ENCODE measurements at regions not wholly inside any gene's neighbourhood (a gene's known extent, or its start where the extent isn't known, plus 50 kb on each side); places are given as distances from the start of the nearest gene placed in this dataset.

- CTCF ChIA-PET, result interaction anchor here (1.1 kb wide), 1 partner anchor 7 kb away, joined by 3 read pairs; no protein-coding TSS in a partner anchor
- DNase-seq (ENCODE audit: low spot score), result no peak
- TF ChIP-seq, protein P1, sequence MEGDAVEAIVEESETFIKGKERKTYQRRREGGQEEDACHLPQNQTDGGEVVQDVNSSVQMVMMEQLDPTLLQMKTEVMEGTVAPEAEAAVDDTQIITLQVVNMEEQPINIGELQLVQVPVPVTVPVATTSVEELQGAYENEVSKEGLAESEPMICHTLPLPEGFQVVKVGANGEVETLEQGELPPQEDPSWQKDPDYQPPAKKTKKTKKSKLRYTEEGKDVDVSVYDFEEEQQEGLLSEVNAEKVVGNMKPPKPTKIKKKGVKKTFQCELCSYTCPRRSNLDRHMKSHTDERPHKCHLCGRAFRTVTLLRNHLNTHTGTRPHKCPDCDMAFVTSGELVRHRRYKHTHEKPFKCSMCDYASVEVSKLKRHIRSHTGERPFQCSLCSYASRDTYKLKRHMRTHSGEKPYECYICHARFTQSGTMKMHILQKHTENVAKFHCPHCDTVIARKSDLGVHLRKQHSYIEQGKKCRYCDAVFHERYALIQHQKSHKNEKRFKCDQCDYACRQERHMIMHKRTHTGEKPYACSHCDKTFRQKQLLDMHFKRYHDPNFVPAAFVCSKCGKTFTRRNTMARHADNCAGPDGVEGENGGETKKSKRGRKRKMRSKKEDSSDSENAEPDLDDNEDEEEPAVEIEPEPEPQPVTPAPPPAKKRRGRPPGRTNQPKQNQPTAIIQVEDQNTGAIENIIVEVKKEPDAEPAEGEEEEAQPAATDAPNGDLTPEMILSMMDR (conservative IDR thresholded peaks at IDR 0.05; ENCODE audit: low read depth), result no peak
- no peak overlapping the region for H3K27ac ChIP-seq
- POLR2A ChIA-PET (ENCODE audit: low non-redundant PET), result no interaction called here
Measured at GRCh38 chr6:92468066-92468465, 951.3 kb downstream of the EPHA7 start.

- DNase-seq (ENCODE audit: low spot score), result no peak
- ChIA-PET POLR2A (ENCODE audit: low non-redundant PET) (no interaction called here), CTCF (interaction anchor here (0.8 kb wide), 1 partner anchor 8 kb away, joined by 3 read pairs; no protein-coding TSS in a partner anchor)
- TF ChIP-seq, protein P1 (conservative IDR thresholded peaks at IDR 0.05; ENCODE audit: low read depth), result no peak
- H3K27ac ChIP-seq, result no peak overlapping the region
Measured at GRCh38 chr6:92460133-92460532, 959.2 kb downstream of the EPHA7 start.

GRCh38 chr6:92459606-92460005 lies 959.8 kb downstream of the EPHA7 start:
- ChIA-PET POLR2A (ENCODE audit: low non-redundant PET) (no interaction called here), CTCF (no interaction called here)
- DNase-seq (ENCODE audit: low spot score), result no peak
- TF ChIP-seq, protein P1 (conservative IDR thresholded peaks at IDR 0.05; ENCODE audit: low read depth), result no peak
- H3K27ac ChIP-seq, result no peak overlapping the region

DNA sequence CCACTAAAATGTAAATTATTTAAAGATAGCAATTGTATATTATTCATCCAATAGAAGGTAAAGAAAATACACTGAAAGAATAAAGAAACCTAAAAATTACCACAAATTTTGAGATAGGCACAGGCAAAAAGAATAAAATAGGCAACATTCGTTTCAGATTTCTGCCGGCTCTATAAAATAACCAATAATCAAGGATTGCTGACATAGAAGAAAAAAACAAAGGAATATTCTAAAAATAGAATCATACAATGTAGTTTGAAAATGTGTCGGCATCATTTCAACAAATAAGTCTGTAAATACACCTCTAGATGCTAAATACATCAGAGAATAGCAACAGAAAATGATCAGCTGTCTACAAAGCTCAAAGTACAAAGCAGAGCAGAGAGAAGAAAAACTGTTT lies 973.3 kb downstream of the EPHA7 start:
- DNase-seq (ENCODE audit: low spot score), result no peak
- no peak overlapping the region for H3K27ac ChIP-seq
- ChIA-PET CTCF (no interaction called here), POLR2A (ENCODE audit: low non-redundant PET) (no interaction called here)
- TF ChIP-seq, protein P1 (conservative IDR thresholded peaks at IDR 0.05; ENCODE audit: low read depth), result no peak

DNA sequence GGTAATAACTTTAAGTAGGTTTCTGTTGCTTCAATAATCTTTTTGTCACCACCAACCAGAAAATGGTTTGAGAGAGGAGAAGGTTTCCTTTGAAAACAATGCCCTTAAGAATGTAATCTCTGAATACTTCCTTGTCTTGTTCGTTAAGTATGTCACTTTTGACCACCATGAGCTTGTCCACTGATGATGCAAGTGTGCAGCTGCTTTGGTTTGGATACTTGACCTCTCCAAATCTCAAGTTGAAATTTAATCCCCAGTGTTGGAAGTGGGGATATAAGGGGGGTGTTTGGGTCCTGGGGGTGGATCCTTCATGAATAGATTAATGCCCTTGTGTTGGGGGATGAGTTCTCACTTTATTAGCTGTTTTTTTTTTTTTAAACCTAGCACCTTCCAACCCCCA lies 985.4 kb downstream of the EPHA7 start:
- TF ChIP-seq, protein P1 (conservative IDR thresholded peaks at IDR 0.05; ENCODE audit: low read depth), result no peak
- no peak overlapping the region for H3K27ac ChIP-seq
- ChIA-PET CTCF (no interaction called here), POLR2A (ENCODE audit: low non-redundant PET) (no interaction called here)
- DNase-seq (ENCODE audit: low spot score), result no peak

GRCh38 chr6:92431502-92431901 lies 987.9 kb downstream of the EPHA7 start:
- CTCF ChIA-PET, result no interaction called here
- no peak for DNase-seq (ENCODE audit: low spot score)
- no peak overlapping the region for H3K27ac ChIP-seq
- TF ChIP-seq, protein P1 (conservative IDR thresholded peaks at IDR 0.05; ENCODE audit: low read depth), result no peak
- POLR2A ChIA-PET (ENCODE audit: low non-redundant PET), result no interaction called here

GRCh38 chr6:92428448-92428847 lies 990.9 kb downstream of the EPHA7 start:
- TF ChIP-seq, protein P1 (conservative IDR thresholded peaks at IDR 0.05; ENCODE audit: low read depth), result no peak
- POLR2A ChIA-PET (ENCODE audit: low non-redundant PET), result no interaction called here

More at GRCh38 chr6:92428448-92428847, 990.9 kb downstream of the EPHA7 start:
- DNase-seq (ENCODE audit: low spot score), result no peak
- H3K27ac ChIP-seq, result no peak overlapping the region
- CTCF ChIA-PET, result no interaction called here
